ENCODE measurements at regions not wholly inside any gene's neighbourhood (a gene's known extent, or its start where the extent isn't known, plus 50 kb on each side); places are given as distances from the start of the nearest gene placed in this dataset.

GRCh38 chr9:108582726-108583125, 273.1 kb downstream of the ACTL7B start:
- Mint-ChIP-seq H3K27me3 (ENCODE audit: unreplicated experiment) (peaks cover 51% of the 10 kb centered on the region), H3K4me3 (ENCODE audit: unreplicated experiment) (no peak overlapping the region), H3K9me3 (ENCODE audit: unreplicated experiment) (no peaks in the 10 kb centered on the region), H3K27ac (ENCODE audit: unreplicated experiment) (no peak overlapping the region), H3K36me3 (ENCODE audit: unreplicated experiment) (no peaks in the 10 kb centered on the region), H3K4me1 (ENCODE audit: unreplicated experiment) (no peaks in the 10 kb centered on the region)
- TF ChIP-seq CTCF (IDR thresholded peaks at IDR 0.05), result no peak
- no peak for DNase-seq (ENCODE audit: extremely low spot score, unreplicated experiment)

GRCh38 chr9:108579757-108580439, 275.9 kb downstream of the ACTL7B start:
- no peak overlapping the region for H3K4me3 Mint-ChIP-seq (ENCODE audit: unreplicated experiment)
- no peaks in the 10 kb centered on the region for H3K9me3 Mint-ChIP-seq (ENCODE audit: unreplicated experiment)
- no peak for DNase-seq (ENCODE audit: extremely low spot score, unreplicated experiment)
- no peaks in the 10 kb centered on the region for H3K36me3 Mint-ChIP-seq (ENCODE audit: unreplicated experiment)
- H3K27ac Mint-ChIP-seq (ENCODE audit: unreplicated experiment), result no peak overlapping the region
- no peak for TF ChIP-seq CTCF (IDR thresholded peaks at IDR 0.05)
- no peaks in the 10 kb centered on the region for H3K4me1 Mint-ChIP-seq (ENCODE audit: unreplicated experiment)
- peaks cover 51% of the 10 kb centered on the region for H3K27me3 Mint-ChIP-seq (ENCODE audit: unreplicated experiment)

GRCh38 chr9:108575276-108575675, 280.5 kb downstream of the ACTL7B start:
- Mint-ChIP-seq H3K4me3 (ENCODE audit: unreplicated experiment) (no peak overlapping the region), H3K36me3 (ENCODE audit: unreplicated experiment) (no peaks in the 10 kb centered on the region), H3K27me3 (ENCODE audit: unreplicated experiment) (peaks cover 49% of the 10 kb centered on the region), H3K9me3 (ENCODE audit: unreplicated experiment) (no peaks in the 10 kb centered on the region), H3K4me1 (ENCODE audit: unreplicated experiment) (no peaks in the 10 kb centered on the region), H3K27ac (ENCODE audit: unreplicated experiment) (no peak overlapping the region)
- TF ChIP-seq CTCF (IDR thresholded peaks at IDR 0.05), result no peak
- DNase-seq (ENCODE audit: extremely low spot score, unreplicated experiment), result no peak

GRCh38 chr9:108569624-108570023, 286.2 kb downstream of the ACTL7B start:
- no peaks in the 10 kb centered on the region for H3K36me3 Mint-ChIP-seq (ENCODE audit: unreplicated experiment)
- TF ChIP-seq CTCF (IDR thresholded peaks at IDR 0.05), result no peak
- no peaks in the 10 kb centered on the region for H3K9me3 Mint-ChIP-seq (ENCODE audit: unreplicated experiment)
- DNase-seq (ENCODE audit: extremely low spot score, unreplicated experiment), result no peak
- peaks cover 12% of the 10 kb centered on the region for H3K4me1 Mint-ChIP-seq (ENCODE audit: unreplicated experiment)
- H3K27ac Mint-ChIP-seq (ENCODE audit: unreplicated experiment), result no peak overlapping the region
- no peak overlapping the region for H3K4me3 Mint-ChIP-seq (ENCODE audit: unreplicated experiment)
- H3K27me3 Mint-ChIP-seq (ENCODE audit: unreplicated experiment), result peaks cover 25% of the 10 kb centered on the region

- no peak for DNase-seq (ENCODE audit: extremely low spot score, unreplicated experiment)
- Mint-ChIP-seq H3K4me1 (ENCODE audit: unreplicated experiment) (peaks cover 12% of the 10 kb centered on the region), H3K36me3 (ENCODE audit: unreplicated experiment) (no peaks in the 10 kb centered on the region), H3K27ac (ENCODE audit: unreplicated experiment) (no peak overlapping the region), H3K27me3 (ENCODE audit: unreplicated experiment) (peaks cover 12% of the 10 kb centered on the region), H3K4me3 (ENCODE audit: unreplicated experiment) (no peak overlapping the region), H3K9me3 (ENCODE audit: unreplicated experiment) (no peaks in the 10 kb centered on the region)
- no peak for TF ChIP-seq CTCF (IDR thresholded peaks at IDR 0.05)
Observed at GRCh38 chr9:108568093-108568492, 287.7 kb downstream of the ACTL7B start.

All from osteocyte (in vitro differentiated cells).